HEK293T (cell line): ENCODE measurements at regions not wholly inside any gene's neighbourhood (a gene's known extent, or its start where the extent isn't known, plus 50 kb on each side); places are given as distances from the start of the nearest gene placed in this dataset.

Source experiments
- CTCF ChIA-PET: fragments of 350-600 bp; formaldehyde crosslinking; extraction: SDS; loops from one replicate; lab custom pipeline; 2021; ENCODE audit warnings: antibody characterized with exemption, inconsistent platforms; lab: Yijun Ruan, JAX
- POLR2A ChIA-PET: fragments of 350-600 bp; formaldehyde crosslinking; extraction: SDS; loops from one replicate; lab custom pipeline; 2020; ENCODE audit warnings: antibody characterized with exemption, inconsistent platforms; lab: Yijun Ruan, JAX
- DNase-seq: peaks from one replicate; pipeline ENCODE4 v3.0.0; 2012; ENCODE audit warnings: mixed read lengths; ENCODE audit errors: extremely low spot score
- ARNT ChIP-seq: fragments of 450-650 bp; IDR thresholded peaks from 2 replicates; pipeline ENCODE4 v1.6.1; 2017; ENCODE audit warnings: mild to moderate bottlenecking
- BHLHE40 ChIP-seq: fragments of 450-650 bp; IDR thresholded peaks from 2 replicates; pipeline ENCODE4 v1.6.1; 2016; ENCODE audit warnings: mild to moderate bottlenecking, moderate library complexity, borderline replicate concordance
- CTBP1 ChIP-seq: fragments of 450-650 bp; IDR thresholded peaks from 2 replicates; pipeline ENCODE4 v1.6.1; 2016; ENCODE audit warnings: borderline replicate concordance
- ELF4 ChIP-seq: fragments of 450-650 bp; IDR thresholded peaks from 2 replicates; pipeline ENCODE4 v1.6.1; 2017; ENCODE audit warnings: antibody characterized with exemption
- FOXA1 ChIP-seq: fragments of 450-650 bp; IDR thresholded peaks from 2 replicates; pipeline ENCODE4 v1.6.1; 2016; ENCODE audit warnings: mild to moderate bottlenecking
- FOXK2 ChIP-seq: fragments of 450-650 bp; IDR thresholded peaks from 2 replicates; pipeline ENCODE4 v1.6.1; 2016; ENCODE audit warnings: mild to moderate bottlenecking
- FOXM1 ChIP-seq: fragments of 450-650 bp; IDR thresholded peaks from 2 replicates; pipeline ENCODE4 v1.6.1; 2017; ENCODE audit warnings: mild to moderate bottlenecking, borderline replicate concordance
- HDGF ChIP-seq: fragments of 450-650 bp; IDR thresholded peaks from 2 replicates; pipeline ENCODE4 v1.6.1; 2017; ENCODE audit warnings: antibody characterized with exemption, borderline replicate concordance
- L3MBTL2 ChIP-seq: fragments of 450-650 bp; conservative IDR thresholded peaks from 2 replicates; pipeline ENCODE4 v1.6.1; 2016; ENCODE audit warnings: mild to moderate bottlenecking
- LEF1 ChIP-seq: fragments of 450-650 bp; IDR thresholded peaks from 2 replicates; pipeline ENCODE4 v1.6.1; 2017; ENCODE audit warnings: mild to moderate bottlenecking, borderline replicate concordance
- NFRKB ChIP-seq: fragments of 450-650 bp; IDR thresholded peaks from 2 replicates; pipeline ENCODE4 v1.6.1; 2016; ENCODE audit warnings: mild to moderate bottlenecking, moderate library complexity
- SP1 ChIP-seq: fragments of 450-650 bp; IDR thresholded peaks from 2 replicates; pipeline ENCODE4 v1.6.1; 2017
- SUZ12 ChIP-seq: fragments of 450-650 bp; IDR thresholded peaks from 2 replicates; pipeline ENCODE4 v1.6.1; 2016; ENCODE audit warnings: mild to moderate bottlenecking
- TARDBP ChIP-seq: fragments of 450-650 bp; IDR thresholded peaks from 2 replicates; pipeline ENCODE4 v1.6.1; 2016
- ZNF384 ChIP-seq: fragments of 450-650 bp; IDR thresholded peaks from 2 replicates; pipeline ENCODE4 v1.6.1; 2016
- TF ChIP-seq, protein P1 (sequence below): fragments of 450-650 bp; IDR thresholded peaks from 2 replicates; pipeline ENCODE4 v1.6.1; 2016

DNA sequence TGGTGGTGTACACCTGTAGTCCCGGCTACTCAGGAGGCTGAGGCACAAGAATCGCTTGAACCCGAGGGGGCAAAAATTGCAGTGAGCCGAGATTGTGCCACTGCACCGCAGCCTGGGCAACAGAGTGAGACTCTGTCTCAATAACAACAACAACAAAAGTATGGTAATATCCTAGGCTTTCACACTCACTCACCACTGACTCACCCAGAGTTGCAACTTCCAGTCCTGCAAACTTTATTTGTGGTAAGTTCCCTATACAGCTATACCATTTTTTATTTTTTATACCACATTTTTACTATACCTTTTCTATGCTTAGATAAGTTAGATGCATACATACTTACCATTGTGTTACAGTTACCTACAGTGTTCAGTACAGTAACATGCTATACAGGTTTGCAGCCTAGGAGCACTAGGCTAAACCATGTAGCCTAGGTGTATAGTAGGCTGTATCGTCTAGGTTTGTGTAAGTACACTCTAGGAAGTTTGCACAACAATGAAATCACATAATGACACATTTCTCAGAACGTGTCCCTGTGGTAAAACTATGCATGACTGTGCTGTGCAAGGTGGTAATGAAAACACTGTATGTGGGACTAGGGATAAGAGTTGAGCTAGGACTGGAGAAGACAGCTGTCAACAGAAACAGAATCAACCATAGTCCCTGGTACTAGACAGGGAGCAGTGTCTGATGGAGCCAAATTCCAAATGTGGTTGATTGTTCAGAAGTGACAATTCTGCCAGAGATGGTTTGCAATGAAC, 109.5 kb upstream of the RAD23B start:
- TF ChIP-seq SP1 (no peak), HDGF (no peak), FOXM1 (no peak), ELF4 (no peak), ZNF384 (no peak), SUZ12 (no peak), CTBP1 (no peak), FOXA1 (no peak), TARDBP (no peak), ARNT (no peak)
- no peak for DNase-seq
- ChIA-PET POLR2A (no interaction called here), CTCF (no interaction called here)

- POLR2A ChIA-PET: no interaction called here
- CTCF ChIA-PET: no interaction called here
- TF ChIP-seq HDGF (no peak), SUZ12 (no peak), SP1 (no peak), BHLHE40 (no peak), ARNT (no peak), CTBP1 (no peak), FOXA1 (no peak), LEF1 (no peak), ELF4 (no peak), NFRKB (no peak)
- TF ChIP-seq, protein P1, sequence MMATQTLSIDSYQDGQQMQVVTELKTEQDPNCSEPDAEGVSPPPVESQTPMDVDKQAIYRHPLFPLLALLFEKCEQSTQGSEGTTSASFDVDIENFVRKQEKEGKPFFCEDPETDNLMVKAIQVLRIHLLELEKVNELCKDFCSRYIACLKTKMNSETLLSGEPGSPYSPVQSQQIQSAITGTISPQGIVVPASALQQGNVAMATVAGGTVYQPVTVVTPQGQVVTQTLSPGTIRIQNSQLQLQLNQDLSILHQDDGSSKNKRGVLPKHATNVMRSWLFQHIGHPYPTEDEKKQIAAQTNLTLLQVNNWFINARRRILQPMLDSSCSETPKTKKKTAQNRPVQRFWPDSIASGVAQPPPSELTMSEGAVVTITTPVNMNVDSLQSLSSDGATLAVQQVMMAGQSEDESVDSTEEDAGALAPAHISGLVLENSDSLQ: no peak
- DNase-seq: no peak
Observed at GRCh38 chr9:107174441-107174840, 108.6 kb upstream of the RAD23B start.

GRCh38 chr9:107175041-107175440, 108.0 kb upstream of the RAD23B start:
- DNase-seq: no peak
- TF ChIP-seq ELF4 (no peak), HDGF (no peak), SUZ12 (no peak), ZNF384 (no peak), NFRKB (no peak), FOXK2 (no peak), TARDBP (no peak)
- TF ChIP-seq, protein P1: no peak
- ChIA-PET POLR2A (no interaction called here), CTCF (interaction anchor here (0.7 to 0.9 kb wide), 2 partner anchors 166 to 584 kb away, joined by 3 read pairs; no protein-coding TSS in a partner anchor)

GRCh38 chr9:107175816-107176435, 107.2 kb upstream of the RAD23B start:
- DNase-seq: no peak
- TF ChIP-seq ZNF384 (no peak), NFRKB (no peak), CTBP1 (no peak), FOXM1 (no peak), BHLHE40 (no peak), SUZ12 (no peak), ELF4 (no peak), LEF1 (no peak), TARDBP (no peak), SP1 (no peak), HDGF (no peak), ARNT (no peak), FOXA1 (no peak), FOXK2 (no peak), L3MBTL2 (no peak)
- TF ChIP-seq, protein P1: no peak
- CTCF ChIA-PET: interaction anchor here (0.9 kb wide), 1 partner anchor 166 kb away, joined by 3 read pairs; no protein-coding TSS in a partner anchor
- POLR2A ChIA-PET: no interaction called here

GRCh38 chr9:107176436-107177151, 106.5 kb upstream of the RAD23B start:
- POLR2A ChIA-PET: no interaction called here
- TF ChIP-seq FOXM1: no peak
- CTCF ChIA-PET: no interaction called here
- DNase-seq: no peak

GRCh38 chr9:107177243-107177839, 105.7 kb upstream of the RAD23B start:
- no peak for DNase-seq
- TF ChIP-seq HDGF (no peak), SUZ12 (no peak), BHLHE40 (no peak), FOXK2 (no peak)
- POLR2A ChIA-PET: no interaction called here
- CTCF ChIA-PET: no interaction called here
